ENCODE measurements at regions not wholly inside any gene's neighbourhood (a gene's known extent, or its start where the extent isn't known, plus 50 kb on each side); places are given as distances from the start of the nearest gene placed in this dataset.

DNA sequence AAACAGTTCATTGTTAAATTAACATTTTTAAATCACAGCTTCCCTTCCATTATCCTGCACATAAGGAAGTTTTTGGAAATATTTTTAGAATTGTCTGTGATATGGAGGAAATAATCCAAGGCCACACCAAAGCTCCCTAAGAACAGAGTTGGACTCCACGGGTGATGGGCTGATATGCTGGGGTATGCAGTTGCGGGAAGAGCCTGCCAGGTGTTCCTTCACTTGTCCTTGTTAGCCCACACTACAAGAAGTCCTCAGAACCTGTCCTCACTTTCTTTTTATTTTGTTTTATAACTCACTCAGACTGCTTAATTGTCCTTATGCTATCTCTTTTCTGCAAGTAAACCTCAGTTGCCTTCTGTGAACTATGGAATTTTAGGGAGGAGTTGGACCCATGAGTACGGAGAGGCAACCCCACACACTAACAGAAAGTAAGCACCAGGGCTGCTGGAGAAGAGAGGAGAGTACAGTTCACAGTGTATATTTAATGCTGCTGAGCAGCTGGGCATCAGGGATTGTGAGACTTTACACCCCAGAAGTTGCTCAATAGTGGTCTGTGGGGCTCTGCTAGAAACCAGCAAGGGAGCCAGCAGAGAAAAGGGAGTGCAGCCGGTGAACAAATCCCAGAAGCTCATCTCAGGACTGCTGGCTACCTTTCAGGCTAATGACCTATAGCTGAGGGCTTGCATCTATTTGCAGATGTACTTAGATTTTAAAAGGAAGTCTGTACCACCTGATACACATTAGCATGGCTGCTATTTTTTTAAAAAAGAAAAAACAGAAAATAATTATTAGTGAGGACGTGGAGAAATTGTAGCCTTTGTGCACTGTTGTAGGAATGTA lies 64.6 kb upstream of the FOXN2 start (continued):
- peak; percentile 50; the same call in 1 of the 2 replicates for TF ChIP-seq UBTF (CRISPR knock-in tag; IDR thresholded peaks at IDR 0.05)
- no peak for TF ChIP-seq ZUFSP (CRISPR knock-in tag; IDR thresholded peaks at IDR 0.05; ENCODE audit: borderline replicate concordance)
- no peak for TF ChIP-seq ZNF296 (CRISPR knock-in tag; conservative IDR thresholded peaks at IDR 0.05)
- TF ChIP-seq NFE2L2 (IDR thresholded peaks at IDR 0.05; ENCODE audit: low read length), result no peak
- TF ChIP-seq ZNF710 (CRISPR knock-in tag; IDR thresholded peaks at IDR 0.05; ENCODE audit: borderline replicate concordance), result peak; percentile 98
- no peak for TF ChIP-seq HNRNPUL1 (IDR thresholded peaks at IDR 0.05; ENCODE audit: low read depth, low read length)
- no peak for TF ChIP-seq MTF1 (CRISPR knock-in tag; IDR thresholded peaks at IDR 0.05)
- no peak for TF ChIP-seq RFX1 (IDR thresholded peaks at IDR 0.05)
- no peak for TF ChIP-seq KLF15 (CRISPR knock-in tag; IDR thresholded peaks at IDR 0.05; ENCODE audit: borderline replicate concordance)
- no peak for TF ChIP-seq FOXP1 (IDR thresholded peaks at IDR 0.05)
- TF ChIP-seq FOXP1 (CRISPR knock-in tag; IDR thresholded peaks at IDR 0.05), result peak; percentile 78
- TF ChIP-seq, protein P1, sequence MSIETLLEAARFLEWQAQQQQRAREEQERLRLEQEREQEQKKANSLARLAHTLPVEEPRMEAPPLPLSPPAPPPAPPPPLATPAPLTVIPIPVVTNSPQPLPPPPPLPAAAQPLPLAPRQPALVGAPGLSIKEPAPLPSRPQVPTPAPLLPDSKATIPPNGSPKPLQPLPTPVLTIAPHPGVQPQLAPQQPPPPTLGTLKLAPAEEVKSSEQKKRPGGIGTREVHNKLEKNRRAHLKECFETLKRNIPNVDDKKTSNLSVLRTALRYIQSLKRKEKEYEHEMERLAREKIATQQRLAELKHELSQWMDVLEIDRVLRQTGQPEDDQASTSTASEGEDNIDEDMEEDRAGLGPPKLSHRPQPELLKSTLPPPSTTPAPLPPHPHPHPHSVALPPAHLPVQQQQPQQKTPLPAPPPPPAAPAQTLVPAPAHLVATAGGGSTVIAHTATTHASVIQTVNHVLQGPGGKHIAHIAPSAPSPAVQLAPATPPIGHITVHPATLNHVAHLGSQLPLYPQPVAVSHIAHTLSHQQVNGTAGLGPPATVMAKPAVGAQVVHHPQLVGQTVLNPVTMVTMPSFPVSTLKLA (IDR thresholded peaks at IDR 0.05), result no peak
- TF ChIP-seq SRY (CRISPR knock-in tag; IDR thresholded peaks at IDR 0.05), result no peak
- no peak; the same call in 1 of the 2 replicates for TF ChIP-seq RXRA (CRISPR knock-in tag; IDR thresholded peaks at IDR 0.05)
- no peak for TF ChIP-seq TRAFD1 (CRISPR knock-in tag; IDR thresholded peaks at IDR 0.05; ENCODE audit: borderline replicate concordance)
- peak; percentile 75 for TF ChIP-seq KAT8 (CRISPR knock-in tag; IDR thresholded peaks at IDR 0.05)
- TF ChIP-seq ZFYVE20 (CRISPR knock-in tag; IDR thresholded peaks at IDR 0.05; ENCODE audit: borderline replicate concordance, low read depth), result no peak
- TF ChIP-seq ZNF780A (CRISPR knock-in tag; IDR thresholded peaks at IDR 0.05), result no peak
- no peak for TF ChIP-seq NFRKB (IDR thresholded peaks at IDR 0.05)
- TF ChIP-seq, protein P2, sequence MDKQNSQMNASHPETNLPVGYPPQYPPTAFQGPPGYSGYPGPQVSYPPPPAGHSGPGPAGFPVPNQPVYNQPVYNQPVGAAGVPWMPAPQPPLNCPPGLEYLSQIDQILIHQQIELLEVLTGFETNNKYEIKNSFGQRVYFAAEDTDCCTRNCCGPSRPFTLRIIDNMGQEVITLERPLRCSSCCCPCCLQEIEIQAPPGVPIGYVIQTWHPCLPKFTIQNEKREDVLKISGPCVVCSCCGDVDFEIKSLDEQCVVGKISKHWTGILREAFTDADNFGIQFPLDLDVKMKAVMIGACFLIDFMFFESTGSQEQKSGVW (CRISPR knock-in tag; IDR thresholded peaks at IDR 0.05; ENCODE audit: borderline replicate concordance), result no peak
